ENCODE measurements at regions not wholly inside any gene's neighbourhood (a gene's known extent, or its start where the extent isn't known, plus 50 kb on each side); places are given as distances from the start of the nearest gene placed in this dataset.

- H3K27ac Mint-ChIP-seq (ENCODE audit: unreplicated experiment): no peak overlapping the region
- no peaks in the 10 kb centered on the region for H3K4me1 ChIP-seq
- H3K36me3 Mint-ChIP-seq (ENCODE audit: insufficient read depth, unreplicated experiment): no peaks in the 10 kb centered on the region
- ChIA-PET POLR2A (no interaction called here), CTCF (no interaction called here)
- no TSS peak for BruUV-seq (replicated peaks)
- no peaks in the 10 kb centered on the region for H3K27me3 Mint-ChIP-seq (ENCODE audit: insufficient read depth, unreplicated experiment)
- H3K9me3 Mint-ChIP-seq (ENCODE audit: unreplicated experiment): peaks cover 7% of the 10 kb centered on the region
- TF ChIP-seq CTCF (IDR thresholded peaks at IDR 0.05; ENCODE audit: insufficient read depth in 1 of 2, low read depth in 1 of 2, low read length in 1 of 2, severe bottlenecking in 1 of 2, unreplicated experiment in 1 of 2): no peak
- no peaks in the 10 kb centered on the region for H3K4me1 Mint-ChIP-seq (ENCODE audit: low read depth, unreplicated experiment)
- no peak overlapping the region for H3K4me3 ChIP-seq (ENCODE audit: low read depth, low read length)
- no peak for DNase-seq
- intact Hi-C loops (cut with micrococcal nuclease; ENCODE audit: unreplicated experiment): no loop called here
- H3K4me3 Mint-ChIP-seq (ENCODE audit: unreplicated experiment): no peak overlapping the region
- no peaks in the 10 kb centered on the region for H3K36me3 ChIP-seq (ENCODE audit: control insufficient read depth, insufficient read depth, low read length)
- no peaks in the 10 kb centered on the region for H3K27me3 ChIP-seq (replicated peaks; ENCODE audit: control insufficient read depth, insufficient read depth, low read length)
- H3K9me3 ChIP-seq: 0 out of 2 replicates have a peak, but pooled peaks cover 8% of the 10 kb centered on the region
Measured at GRCh38 chr10:37474645-37475044, 349.2 kb downstream of the ANKRD30A start.

GRCh38 chr10:37473906-37474305, 348.5 kb downstream of the ANKRD30A start:
- TF ChIP-seq CTCF (IDR thresholded peaks at IDR 0.05; ENCODE audit: insufficient read depth in 1 of 2, low read depth in 1 of 2, low read length in 1 of 2, severe bottlenecking in 1 of 2, unreplicated experiment in 1 of 2): no peak
- Mint-ChIP-seq H3K27ac (ENCODE audit: unreplicated experiment) (no peak overlapping the region), H3K4me1 (ENCODE audit: low read depth, unreplicated experiment) (no peaks in the 10 kb centered on the region), H3K27me3 (ENCODE audit: insufficient read depth, unreplicated experiment) (no peaks in the 10 kb centered on the region), H3K9me3 (ENCODE audit: unreplicated experiment) (peaks cover 10% of the 10 kb centered on the region), H3K4me3 (ENCODE audit: unreplicated experiment) (no peak overlapping the region), H3K36me3 (ENCODE audit: insufficient read depth, unreplicated experiment) (no peaks in the 10 kb centered on the region)
- H3K4me3 ChIP-seq (ENCODE audit: low read depth, low read length): no peak overlapping the region
- H3K9me3 ChIP-seq: 0 out of 2 replicates have a peak, but pooled peaks cover 8% of the 10 kb centered on the region
- no peaks in the 10 kb centered on the region for H3K4me1 ChIP-seq
- no TSS peak for BruUV-seq (replicated peaks)
- ChIA-PET POLR2A (no interaction called here), CTCF (no interaction called here)
- no peaks in the 10 kb centered on the region for H3K36me3 ChIP-seq (ENCODE audit: control insufficient read depth, insufficient read depth, low read length)
- no peak for DNase-seq
- H3K27me3 ChIP-seq (replicated peaks; ENCODE audit: control insufficient read depth, insufficient read depth, low read length): no peaks in the 10 kb centered on the region
- intact Hi-C loops (cut with micrococcal nuclease; ENCODE audit: unreplicated experiment): no loop called here

GRCh38 chr10:37467246-37467645, 341.8 kb downstream of the ANKRD30A start:
- Mint-ChIP-seq H3K36me3 (ENCODE audit: insufficient read depth, unreplicated experiment) (no peaks in the 10 kb centered on the region), H3K9me3 (ENCODE audit: unreplicated experiment) (peaks cover 10% of the 10 kb centered on the region), H3K27ac (ENCODE audit: unreplicated experiment) (no peak overlapping the region), H3K4me1 (ENCODE audit: low read depth, unreplicated experiment) (no peaks in the 10 kb centered on the region), H3K27me3 (ENCODE audit: insufficient read depth, unreplicated experiment) (no peaks in the 10 kb centered on the region), H3K4me3 (ENCODE audit: unreplicated experiment) (no peak overlapping the region)
- DNase-seq: no peak
- intact Hi-C loops (cut with micrococcal nuclease; ENCODE audit: unreplicated experiment): no loop called here
- BruUV-seq (replicated peaks): no TSS peak
- Histone ChIP-seq H3K36me3 (ENCODE audit: control insufficient read depth, insufficient read depth, low read length) (no peaks in the 10 kb centered on the region), H3K27me3 (replicated peaks; ENCODE audit: control insufficient read depth, insufficient read depth, low read length) (no peaks in the 10 kb centered on the region), H3K4me1 (no peaks in the 10 kb centered on the region), H3K9me3 (no peaks in the 10 kb centered on the region), H3K4me3 (ENCODE audit: low read depth, low read length) (no peak overlapping the region)
- no peak for TF ChIP-seq CTCF (IDR thresholded peaks at IDR 0.05; ENCODE audit: insufficient read depth in 1 of 2, low read depth in 1 of 2, low read length in 1 of 2, severe bottlenecking in 1 of 2, unreplicated experiment in 1 of 2)
- ChIA-PET CTCF (no interaction called here), POLR2A (no interaction called here)

Data from Caco-2 (cell line).